ENCODE measurements at regions not wholly inside any gene's neighbourhood (a gene's known extent, or its start where the extent isn't known, plus 50 kb on each side); places are given as distances from the start of the nearest gene placed in this dataset.

- Histone ChIP-seq H3K9me2 (replicated peaks; ENCODE audit: control insufficient read depth, low read length) (no peaks in the 10 kb centered on the region), H4K20me1 (ENCODE audit: control insufficient read depth, insufficient read depth, low read depth, low read length) (no peaks in the 10 kb centered on the region), H3K79me2 (ENCODE audit: control insufficient read depth, low read length) (no peaks in the 10 kb centered on the region), H3K4me2 (ENCODE audit: low read length) (no peak overlapping the region), H3K27ac (ENCODE audit: low read depth, low read length) (no peak overlapping the region), H3K9me3 (ENCODE audit: control insufficient read depth, insufficient read depth, low read length) (peaks cover 5% of the 10 kb centered on the region; the same call in 1 of the 2 replicates), H3K27me3 (ENCODE audit: control insufficient read depth, low read length) (no peaks in the 10 kb centered on the region), H3F3A (ENCODE audit: control insufficient read depth, insufficient read depth) (no peaks in the 10 kb centered on the region), H3K4me3 (ENCODE audit: low read length) (no peak overlapping the region), H3K36me3 (ENCODE audit: control insufficient read depth, low read length) (no peaks in the 10 kb centered on the region), H3K4me1 (ENCODE audit: control insufficient read depth, low read length) (no peaks in the 10 kb centered on the region)
- no peak for TF ChIP-seq EZH2phosphoT487 (IDR thresholded peaks at IDR 0.05; ENCODE audit: borderline replicate concordance, low read length)
- TF ChIP-seq CTCF (IDR thresholded peaks at IDR 0.05; ENCODE audit: low read depth, low read length, poor library complexity, severe bottlenecking): no peak
Observed at GRCh38 chr18:67342159-67342558, 174.4 kb downstream of the DSEL start.

- H3K36me3 ChIP-seq (ENCODE audit: control insufficient read depth, low read length): no peaks in the 10 kb centered on the region
- H3K79me2 ChIP-seq (ENCODE audit: control insufficient read depth, low read length): no peaks in the 10 kb centered on the region
- H3K27me3 ChIP-seq (ENCODE audit: control insufficient read depth, low read length): no peaks in the 10 kb centered on the region
- H3K9me2 ChIP-seq (replicated peaks; ENCODE audit: control insufficient read depth, low read length): no peaks in the 10 kb centered on the region
- H3K4me2 ChIP-seq (ENCODE audit: low read length): no peak overlapping the region
- H3K27ac ChIP-seq (ENCODE audit: low read depth, low read length): no peak overlapping the region
- no peak overlapping the region for H3K4me3 ChIP-seq (ENCODE audit: low read length)
- H3K4me1 ChIP-seq (ENCODE audit: control insufficient read depth, low read length): no peaks in the 10 kb centered on the region
- peaks cover 12% of the 10 kb centered on the region; the same call in 1 of the 2 replicates for H3K9me3 ChIP-seq (ENCODE audit: control insufficient read depth, insufficient read depth, low read length)
- TF ChIP-seq CTCF (IDR thresholded peaks at IDR 0.05; ENCODE audit: low read depth, low read length, poor library complexity, severe bottlenecking) (no peak), EZH2phosphoT487 (IDR thresholded peaks at IDR 0.05; ENCODE audit: borderline replicate concordance, low read length) (no peak)
- H3F3A ChIP-seq (ENCODE audit: control insufficient read depth, insufficient read depth): no peaks in the 10 kb centered on the region
- H4K20me1 ChIP-seq (ENCODE audit: control insufficient read depth, insufficient read depth, low read depth, low read length): no peaks in the 10 kb centered on the region
Observed at GRCh38 chr18:67337696-67338095, 178.8 kb downstream of the DSEL start.

GRCh38 chr18:67331857-67332256, 184.7 kb downstream of the DSEL start:
- TF ChIP-seq EZH2phosphoT487 (IDR thresholded peaks at IDR 0.05; ENCODE audit: borderline replicate concordance, low read length) (no peak), CTCF (IDR thresholded peaks at IDR 0.05; ENCODE audit: low read depth, low read length, poor library complexity, severe bottlenecking) (no peak)
- Histone ChIP-seq H3K9me3 (ENCODE audit: control insufficient read depth, insufficient read depth, low read length) (peaks cover 5% of the 10 kb centered on the region; the same call in 1 of the 2 replicates), H3K4me3 (ENCODE audit: low read length) (no peak overlapping the region), H3K27ac (ENCODE audit: low read depth, low read length) (no peak overlapping the region), H3K4me2 (ENCODE audit: low read length) (no peak overlapping the region), H3K79me2 (ENCODE audit: control insufficient read depth, low read length) (no peaks in the 10 kb centered on the region), H3F3A (ENCODE audit: control insufficient read depth, insufficient read depth) (no peaks in the 10 kb centered on the region), H3K4me1 (ENCODE audit: control insufficient read depth, low read length) (no peaks in the 10 kb centered on the region), H3K9me2 (replicated peaks; ENCODE audit: control insufficient read depth, low read length) (no peaks in the 10 kb centered on the region), H3K27me3 (ENCODE audit: control insufficient read depth, low read length) (no peaks in the 10 kb centered on the region), H4K20me1 (ENCODE audit: control insufficient read depth, insufficient read depth, low read depth, low read length) (no peaks in the 10 kb centered on the region), H3K36me3 (ENCODE audit: control insufficient read depth, low read length) (no peaks in the 10 kb centered on the region)
